WERI-Rb-1 (cell line): ENCODE measurements at regions not wholly inside any gene's neighbourhood (a gene's known extent, or its start where the extent isn't known, plus 50 kb on each side); places are given as distances from the start of the nearest gene placed in this dataset.
A peak's percentile ranks its signal among the peaks of the same experiment; 100 is the strongest.

Experiments
- DNase-seq: peaks from one replicate; pipeline ENCODE4 v3.0.0-alpha.2; 2020
- H3K27ac ChIP-seq: fragments of 250-450 bp; sonication (Bioruptor Pico); 2 replicates; pipeline ENCODE4 v1.5.1; 2020; ENCODE audit warnings: mild to moderate bottlenecking, moderate library complexity
- H3K27me3 ChIP-seq: fragments of 250-450 bp; sonication (Bioruptor Pico); 2 replicates; pipeline ENCODE4 v1.5.1; 2021; ENCODE audit warnings: mild to moderate bottlenecking, low read depth, moderate library complexity; ENCODE audit not compliant: insufficient read depth, severe bottlenecking
- H3K36me3 ChIP-seq: fragments of 250-450 bp; sonication (Bioruptor Pico); 2 replicates; pipeline ENCODE4 v1.5.1; 2020; ENCODE audit warnings: mild to moderate bottlenecking, moderate library complexity
- H3K4me3 ChIP-seq: 2 replicates; pipeline ENCODE4 v1.5.1; 2011; ENCODE audit warnings: low read depth, mild to moderate bottlenecking, control low read depth, low read length
- H3K9me3 ChIP-seq: fragments of 250-450 bp; sonication (Bioruptor Pico); 2 replicates; pipeline ENCODE4 v1.5.1; 2021; ENCODE audit warnings: mild to moderate bottlenecking, moderate library complexity; ENCODE audit not compliant: severe bottlenecking
- TF ChIP-seq, protein P1 (sequence below): IDR thresholded peaks from 2 replicates; pipeline ENCODE4 v1.5.1; 2011; ENCODE audit warnings: low read depth, mild to moderate bottlenecking, control low read depth, inconsistent platforms, low read length

DNA sequence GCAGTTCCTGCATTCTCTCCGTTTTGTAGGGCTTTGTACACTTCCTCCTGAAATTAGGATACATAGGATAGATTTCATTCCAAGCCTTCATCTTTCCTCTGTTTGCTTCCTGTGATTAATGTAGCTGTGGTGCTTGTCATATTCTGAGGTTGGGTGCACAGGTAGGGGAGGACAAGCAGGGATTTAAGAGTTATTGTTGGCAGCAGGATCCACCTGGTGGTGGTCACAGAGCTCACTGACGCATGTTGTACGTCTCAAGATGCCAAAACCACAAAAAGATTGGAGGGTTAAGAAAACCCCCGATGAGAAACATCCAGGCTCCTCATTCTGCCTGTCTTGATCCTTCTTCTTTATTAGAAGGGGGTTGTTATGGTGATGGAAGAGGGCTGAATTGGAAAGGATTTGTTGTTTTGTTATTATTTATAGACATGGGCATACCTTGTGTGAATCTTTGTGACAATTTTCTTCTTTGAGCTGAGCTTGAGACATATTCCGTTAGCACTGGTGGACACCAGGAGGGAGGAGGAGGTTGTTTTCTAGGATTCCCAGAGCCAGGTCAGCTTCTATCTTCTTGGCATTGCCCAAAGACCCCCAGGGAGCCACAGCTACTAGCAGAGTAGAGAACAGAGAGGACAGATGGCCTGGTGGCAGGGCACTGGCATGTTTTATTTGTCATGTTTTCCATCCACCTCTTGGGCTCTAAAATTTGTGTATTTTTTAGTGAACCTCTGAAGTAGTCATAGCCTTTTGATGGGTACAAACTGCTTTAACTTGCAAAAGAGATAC is 57.7 kb upstream of the LARS2 start:
- H3K36me3 ChIP-seq, result no peaks in the 10 kb centered on the region
- TF ChIP-seq, protein P1, sequence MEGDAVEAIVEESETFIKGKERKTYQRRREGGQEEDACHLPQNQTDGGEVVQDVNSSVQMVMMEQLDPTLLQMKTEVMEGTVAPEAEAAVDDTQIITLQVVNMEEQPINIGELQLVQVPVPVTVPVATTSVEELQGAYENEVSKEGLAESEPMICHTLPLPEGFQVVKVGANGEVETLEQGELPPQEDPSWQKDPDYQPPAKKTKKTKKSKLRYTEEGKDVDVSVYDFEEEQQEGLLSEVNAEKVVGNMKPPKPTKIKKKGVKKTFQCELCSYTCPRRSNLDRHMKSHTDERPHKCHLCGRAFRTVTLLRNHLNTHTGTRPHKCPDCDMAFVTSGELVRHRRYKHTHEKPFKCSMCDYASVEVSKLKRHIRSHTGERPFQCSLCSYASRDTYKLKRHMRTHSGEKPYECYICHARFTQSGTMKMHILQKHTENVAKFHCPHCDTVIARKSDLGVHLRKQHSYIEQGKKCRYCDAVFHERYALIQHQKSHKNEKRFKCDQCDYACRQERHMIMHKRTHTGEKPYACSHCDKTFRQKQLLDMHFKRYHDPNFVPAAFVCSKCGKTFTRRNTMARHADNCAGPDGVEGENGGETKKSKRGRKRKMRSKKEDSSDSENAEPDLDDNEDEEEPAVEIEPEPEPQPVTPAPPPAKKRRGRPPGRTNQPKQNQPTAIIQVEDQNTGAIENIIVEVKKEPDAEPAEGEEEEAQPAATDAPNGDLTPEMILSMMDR, result 0 out of 2 replicates have a peak, but pooled peaks have one; percentile 1
- no peak for DNase-seq

DNA sequence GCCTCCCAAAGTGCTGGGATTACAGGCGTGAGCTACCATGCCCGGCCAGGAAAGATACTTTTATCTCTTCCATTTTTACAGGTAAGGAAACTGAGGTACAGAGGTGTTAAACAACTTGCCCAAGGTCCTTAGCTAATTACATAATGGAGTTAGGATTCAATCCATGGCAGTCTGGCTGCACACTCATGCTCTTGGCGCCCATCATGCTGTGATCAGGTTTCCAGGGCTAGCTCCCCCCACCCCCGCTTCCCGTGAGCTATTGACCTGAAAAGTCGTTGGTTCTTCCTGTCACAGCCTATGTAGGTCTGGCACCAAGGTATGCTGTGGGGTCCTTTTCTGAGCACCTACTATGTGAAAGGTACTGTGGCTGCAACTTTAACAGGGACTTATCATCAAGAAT is 55.9 kb upstream of the LARS2 start:
- no peaks in the 10 kb centered on the region for H3K9me3 ChIP-seq
- no peak overlapping the region for H3K4me3 ChIP-seq
- TF ChIP-seq, protein P1, result no peak
- H3K27me3 ChIP-seq, result no peaks in the 10 kb centered on the region
- no peak for DNase-seq
- no peak overlapping the region for H3K27ac ChIP-seq
- H3K36me3 ChIP-seq, result no peaks in the 10 kb centered on the region

More for the DNA sequence above, 57.7 kb upstream of the LARS2 start:
- Histone ChIP-seq H3K27ac (no peak overlapping the region), H3K9me3 (no peaks in the 10 kb centered on the region), H3K4me3 (no peak overlapping the region), H3K27me3 (no peaks in the 10 kb centered on the region)

DNA sequence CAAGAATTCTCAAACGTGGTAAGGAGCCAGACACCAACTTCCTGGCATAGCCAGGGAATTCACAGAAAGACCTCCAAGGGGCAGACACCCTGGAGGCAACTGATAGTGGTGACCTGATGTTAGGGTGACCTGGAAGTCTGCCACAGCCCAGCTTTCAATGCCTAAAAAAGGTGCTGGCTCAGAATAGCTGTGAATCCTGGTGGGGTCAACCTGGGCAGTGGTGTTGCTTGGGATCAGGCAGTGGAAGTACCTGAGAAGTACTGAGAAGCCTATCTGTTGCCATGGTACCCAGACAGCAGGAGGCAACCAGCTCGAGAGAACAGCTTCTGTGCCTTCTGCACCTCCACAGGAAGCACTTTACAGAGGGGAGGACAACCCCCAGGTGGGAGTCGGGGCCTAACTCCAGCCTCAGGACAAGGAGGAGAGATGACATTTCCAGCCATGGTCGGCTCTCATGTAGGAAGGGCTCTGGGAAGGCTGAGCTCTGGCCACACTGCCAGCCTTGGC is 55.4 kb upstream of the LARS2 start:
- DNase-seq, result no peak
- Histone ChIP-seq H3K27ac (no peak overlapping the region), H3K36me3 (no peaks in the 10 kb centered on the region), H3K27me3 (no peaks in the 10 kb centered on the region), H3K4me3 (no peak overlapping the region), H3K9me3 (no peaks in the 10 kb centered on the region)
- TF ChIP-seq, protein P1, result no peak

DNA sequence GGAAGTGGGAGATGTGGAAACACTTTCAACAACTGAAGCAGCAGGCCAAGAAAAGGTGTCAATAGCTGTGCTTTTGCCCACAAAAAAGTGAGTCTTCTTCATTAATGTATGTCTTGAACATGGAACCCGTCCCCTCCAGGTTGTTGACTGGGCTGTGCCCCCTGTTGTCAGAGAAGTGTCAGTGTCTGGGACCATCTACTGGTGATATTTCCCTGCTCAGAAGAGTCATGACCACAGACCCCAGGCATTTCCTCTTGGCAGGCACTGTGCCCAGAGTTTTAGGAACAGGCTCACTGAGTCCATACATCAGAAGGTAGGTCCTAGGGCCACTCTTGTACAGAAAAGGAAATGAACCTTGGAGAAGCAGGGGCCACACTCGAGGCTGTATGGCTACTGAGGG is 54.8 kb upstream of the LARS2 start:
- TF ChIP-seq, protein P1, result no peak
- H3K4me3 ChIP-seq, result no peak overlapping the region
- no peaks in the 10 kb centered on the region for H3K36me3 ChIP-seq
- DNase-seq, result no peak
- H3K27me3 ChIP-seq, result no peaks in the 10 kb centered on the region
- no peaks in the 10 kb centered on the region for H3K9me3 ChIP-seq
- no peak overlapping the region for H3K27ac ChIP-seq

DNA sequence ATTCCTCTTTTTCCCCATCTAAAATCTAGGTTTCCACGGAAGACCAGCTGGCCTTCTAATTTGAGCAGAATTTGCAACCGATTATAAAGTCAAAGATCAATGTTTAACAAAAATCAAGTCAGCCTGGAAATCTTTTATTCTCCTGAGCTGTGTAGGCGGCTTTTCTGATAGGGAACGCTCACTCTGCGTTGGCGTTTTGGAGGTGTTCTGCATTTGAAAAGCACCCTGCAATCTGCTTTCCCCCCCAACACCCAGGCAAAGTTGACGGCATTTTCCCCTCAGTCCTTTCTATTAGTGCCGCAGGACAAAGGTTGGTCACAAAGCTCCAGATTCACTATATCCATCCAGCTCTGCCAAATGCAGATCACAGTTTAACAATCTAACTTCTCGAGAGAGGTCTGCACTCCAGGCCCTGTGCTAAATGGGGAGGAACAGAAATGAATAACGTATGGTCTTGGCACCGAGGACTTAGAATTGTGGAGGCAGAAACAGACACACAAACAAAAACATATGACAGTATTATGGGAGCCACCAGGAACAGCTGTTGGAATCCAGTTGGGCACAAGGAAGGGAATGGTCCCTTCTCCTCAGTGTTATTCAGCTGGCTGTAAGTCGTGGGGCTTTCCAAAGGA is 50.4 kb upstream of the LARS2 start:
- Histone ChIP-seq H3K36me3 (no peaks in the 10 kb centered on the region), H3K27me3 (no peaks in the 10 kb centered on the region), H3K4me3 (no peak overlapping the region), H3K27ac (no peak overlapping the region), H3K9me3 (no peaks in the 10 kb centered on the region)
- DNase-seq, result no peak
- TF ChIP-seq, protein P1, result no peak
